Stimulated activated CD4-positive, alpha-beta T cell treated with anti-CD3 and anti-CD28 coated beads, Interleukin-1b, Interleukin-23, amount 100 ng/mL, for 48 hours (primary cell): ENCODE measurements at regions not wholly inside any gene's neighbourhood (a gene's known extent, or its start where the extent isn't known, plus 50 kb on each side); places are given as distances from the start of the nearest gene placed in this dataset.
"Not testable (repeated sequence)": the region's sequence is repeated elsewhere in the genome, so short reads cannot be mapped to it uniquely, and the experiment has no call there.

Source experiments
- DNase-seq: peaks from one replicate; pipeline ENCODE4 v3.0.0-alpha.2; 2020

DNA sequence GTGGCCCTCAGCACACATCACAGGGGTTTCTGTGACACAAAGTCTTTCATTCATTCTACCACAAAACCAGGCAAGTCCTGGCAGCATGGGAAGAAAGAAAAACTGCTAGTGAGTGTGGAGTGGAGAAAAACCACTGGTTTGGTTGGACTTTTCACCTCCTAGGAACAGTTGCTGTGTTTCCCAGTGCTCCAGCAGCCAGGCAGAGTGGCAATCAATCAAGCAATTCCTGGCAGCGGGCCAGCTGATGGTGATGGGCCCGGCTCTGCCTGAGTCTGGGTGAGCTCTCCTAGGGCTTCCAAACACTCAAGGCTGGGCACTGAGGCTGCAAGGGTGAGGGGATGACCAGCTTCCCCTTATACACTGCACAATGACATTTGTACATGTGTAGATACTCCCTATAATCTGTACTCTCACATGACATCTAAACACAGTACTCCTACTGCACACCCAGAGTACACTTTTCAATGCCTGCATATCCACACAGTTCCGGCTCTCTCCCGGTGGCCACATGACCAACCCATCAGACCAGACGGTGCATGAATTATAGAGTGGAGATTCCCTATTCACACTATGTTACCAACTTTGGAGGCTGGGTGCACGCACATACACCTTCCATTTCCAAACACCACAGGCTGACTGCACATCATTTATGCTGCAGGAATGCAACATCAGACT is 156.6 kb downstream of the UNC5CL start:
- DNase-seq = no peak

DNA sequence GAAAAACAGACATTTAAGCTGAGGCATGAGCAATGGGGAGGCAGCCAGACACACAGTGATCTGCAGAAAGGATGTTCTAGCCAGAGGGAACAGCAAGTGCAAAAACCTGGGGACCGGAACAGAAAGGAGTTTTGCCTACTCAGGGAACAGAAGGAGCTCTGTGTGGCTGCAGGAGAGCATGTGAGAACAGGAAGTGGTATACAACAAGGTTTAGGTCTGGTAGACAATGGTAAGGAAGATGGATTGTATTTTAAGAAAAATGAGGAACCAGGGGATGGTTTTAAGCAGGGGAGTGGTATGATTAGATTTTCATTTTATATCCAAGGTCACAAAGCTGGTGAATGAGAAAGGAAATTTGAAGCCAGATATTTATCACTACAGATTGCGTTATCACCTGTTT is 157.5 kb downstream of the UNC5CL start:
- no peak for DNase-seq

DNA sequence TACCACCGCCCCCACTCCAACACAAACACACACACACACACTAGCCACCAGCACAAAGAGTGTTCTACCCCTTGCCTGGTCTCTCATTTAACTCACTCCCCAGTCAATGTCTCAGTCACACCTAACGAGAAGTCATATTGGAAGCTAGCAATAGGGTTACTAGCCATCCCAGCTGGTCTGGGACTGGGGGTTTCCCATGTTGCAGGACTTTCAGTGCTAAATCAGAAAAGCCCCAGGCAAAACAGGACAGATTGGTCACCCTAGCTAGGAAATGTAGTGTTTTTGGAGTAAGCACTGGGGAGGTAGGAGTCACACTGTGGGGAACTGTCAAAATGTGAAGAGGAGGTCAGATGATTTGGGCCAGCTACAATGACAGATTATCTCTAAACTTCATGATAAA is 158.1 kb downstream of the UNC5CL start:
- DNase-seq = no peak

DNA sequence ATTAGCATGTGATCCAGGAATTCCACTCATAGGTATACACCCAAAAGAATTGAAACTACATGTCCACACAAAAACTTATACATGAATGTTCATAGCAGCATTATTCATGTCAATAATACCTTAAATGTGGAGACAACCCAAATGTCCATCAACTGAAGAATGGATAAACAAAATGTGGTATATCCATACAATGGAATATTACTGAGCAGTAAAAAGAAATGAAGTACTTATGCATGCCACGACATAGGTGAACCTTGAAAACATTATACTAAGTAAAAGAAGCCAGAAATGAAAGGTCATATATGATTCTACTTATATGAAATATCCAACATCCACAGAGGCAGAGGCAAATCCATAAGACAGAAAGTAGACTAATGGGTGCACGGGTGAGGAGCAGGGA is 159.9 kb downstream of the UNC5CL start:
- no peak for DNase-seq

DNA sequence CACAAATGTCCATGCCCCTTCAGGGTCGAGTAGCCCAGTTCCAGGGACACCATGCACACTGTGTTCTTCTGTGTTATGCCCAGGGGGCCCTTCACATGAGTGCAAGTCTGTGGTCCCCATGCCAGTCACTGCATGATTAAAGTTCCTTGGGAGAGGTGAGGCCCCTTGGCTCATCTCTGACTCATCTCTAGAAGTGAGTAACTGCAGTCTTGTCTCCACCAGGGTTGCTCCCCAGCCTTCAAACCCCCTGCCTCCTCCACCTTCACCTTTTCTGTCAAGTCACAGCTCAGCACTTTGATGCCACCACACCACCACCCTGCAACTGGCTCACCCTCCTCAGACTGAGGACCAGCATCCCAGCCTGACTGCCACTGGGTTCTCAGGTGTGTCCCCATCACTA is 161.7 kb downstream of the UNC5CL start:
- peak; percentile 72 for DNase-seq

DNA sequence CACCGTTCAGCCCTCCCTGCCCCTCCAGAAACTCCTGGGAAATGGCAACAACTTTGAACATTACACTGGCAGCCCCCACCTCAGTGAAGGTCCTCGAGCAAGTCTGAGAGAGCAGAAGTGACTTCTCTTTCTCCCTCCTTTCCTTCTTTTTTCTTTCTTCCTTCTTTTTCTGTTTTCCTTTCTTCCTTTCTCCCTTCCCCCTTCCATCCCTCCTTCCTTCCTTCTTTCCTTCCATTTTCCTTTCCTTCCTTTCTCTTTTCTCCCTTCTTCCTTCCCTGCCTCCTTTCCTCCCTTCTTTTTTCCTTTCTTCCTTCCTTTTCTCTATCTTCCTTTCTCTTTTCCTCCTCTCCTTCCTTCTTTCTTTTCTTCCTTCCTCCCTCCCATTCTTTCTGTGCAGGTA is 162.7 kb downstream of the UNC5CL start:
- DNase-seq = no peak

DNA sequence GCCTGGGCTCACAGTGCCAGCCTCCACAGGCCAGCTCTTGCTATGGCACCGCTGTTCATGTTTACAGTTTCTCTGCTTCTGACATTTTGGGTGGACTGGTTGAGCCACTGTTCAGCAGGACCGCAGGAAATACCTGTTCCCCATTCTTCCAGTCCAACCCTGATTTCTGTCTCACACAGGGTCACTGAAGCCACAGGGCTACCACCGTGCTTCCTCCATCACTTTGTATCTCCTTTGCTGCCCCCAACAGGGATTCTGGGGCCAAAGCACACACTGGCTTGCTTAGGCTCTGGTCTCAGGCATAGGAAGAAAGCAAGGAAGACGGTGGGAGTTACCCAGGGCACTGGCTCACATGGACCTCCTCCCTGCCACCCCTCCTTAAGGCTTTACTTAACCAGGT is 164.5 kb downstream of the UNC5CL start:
- no peak for DNase-seq

DNA sequence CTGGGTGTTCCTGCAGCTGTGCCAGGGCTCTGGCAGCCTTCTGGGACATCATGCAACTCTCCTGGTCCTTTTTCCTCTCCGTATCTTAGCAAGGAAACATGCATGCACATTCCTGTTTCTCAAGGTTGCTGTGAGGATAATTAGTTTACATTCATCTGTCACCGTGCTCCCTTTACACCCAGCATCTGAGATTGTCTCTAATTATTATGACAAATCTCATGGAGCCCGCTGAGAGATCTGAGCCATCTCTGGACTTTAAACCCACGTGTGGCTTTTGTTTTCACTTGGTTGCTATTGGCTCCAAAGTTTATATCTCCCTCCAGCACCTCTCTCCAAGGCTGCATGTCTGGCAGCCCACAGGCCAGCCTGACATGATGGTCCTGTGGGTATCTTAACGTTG is 167.6 kb downstream of the UNC5CL start:
- DNase-seq = no peak

DNA sequence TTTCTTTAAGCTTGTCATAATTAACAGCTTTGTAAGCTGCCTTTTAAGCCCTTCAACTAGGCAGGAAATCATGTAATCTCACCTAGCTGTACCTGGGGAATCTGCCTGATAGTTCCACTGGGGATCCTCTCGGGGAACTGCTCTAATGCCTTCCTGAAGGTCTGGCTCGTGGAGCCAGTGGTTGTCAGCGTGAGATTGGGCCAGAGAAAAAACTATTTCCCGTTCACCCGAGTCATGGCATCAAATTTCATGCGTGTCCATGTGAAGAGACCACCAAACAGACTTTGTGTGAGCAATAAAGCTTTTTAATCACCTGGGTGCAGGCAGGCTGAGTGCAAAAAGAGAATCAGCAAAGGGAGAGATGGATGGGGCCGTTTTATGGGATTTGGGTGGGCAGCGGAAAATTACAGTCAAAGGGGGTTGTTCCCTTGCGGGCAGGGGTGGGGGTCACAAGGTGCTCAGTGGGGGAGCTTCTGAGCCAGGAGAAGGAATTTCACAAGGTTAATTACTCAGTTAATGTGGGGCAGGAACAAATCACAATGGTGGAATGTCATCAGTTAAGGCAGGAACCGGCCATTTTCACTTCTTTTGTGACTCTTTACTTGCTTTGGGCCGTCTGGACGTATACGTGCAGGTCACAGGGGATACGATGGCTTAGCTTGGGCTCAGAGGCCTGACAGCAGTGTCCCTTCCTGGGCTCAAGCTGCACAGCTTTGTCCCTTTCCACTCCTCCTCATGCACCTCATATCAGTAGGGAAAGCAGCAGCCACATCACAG is 170.7 kb downstream of the UNC5CL start:
- DNase-seq = not testable (repeated sequence)

DNA sequence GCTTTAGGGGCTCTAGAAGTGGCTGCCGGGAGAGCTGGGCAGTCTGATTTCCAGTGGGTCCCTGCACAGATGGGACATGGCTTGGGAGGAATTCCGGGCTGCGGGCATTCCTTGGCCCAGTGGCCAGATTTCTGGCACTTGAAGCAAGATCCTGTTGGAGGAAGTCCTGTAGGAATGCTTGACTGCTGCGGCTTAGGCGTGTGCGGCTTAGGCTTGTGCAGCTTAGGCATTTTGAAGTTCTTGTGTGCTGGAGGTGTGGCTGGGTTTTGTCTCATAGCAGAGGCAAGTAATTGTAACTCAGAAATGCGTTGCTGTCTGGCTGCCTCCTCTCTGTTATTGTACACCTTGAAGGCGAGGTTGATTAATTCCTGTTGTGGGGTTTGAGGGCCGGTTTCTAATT is 171.5 kb downstream of the UNC5CL start:
- not testable (repeated sequence) for DNase-seq

DNA sequence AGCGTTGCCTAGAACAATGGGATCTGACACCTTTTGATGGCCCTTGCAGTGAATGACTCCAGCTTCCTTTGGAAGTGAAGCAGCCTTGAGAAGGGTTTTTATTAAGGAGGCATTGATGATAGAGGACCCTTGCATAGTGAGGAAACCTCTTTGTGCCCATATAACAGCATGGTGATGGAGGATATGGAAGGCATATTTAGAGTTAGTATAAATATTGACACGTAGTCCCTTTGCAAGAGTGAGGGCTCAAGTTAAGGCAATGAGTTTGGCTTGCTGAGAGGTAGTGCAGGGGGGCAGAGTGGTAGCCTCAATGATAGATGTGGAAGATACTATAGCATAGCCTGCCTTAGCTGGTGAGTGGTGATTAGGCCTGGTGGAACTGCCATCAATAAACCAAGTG is 173.8 kb downstream of the UNC5CL start:
- DNase-seq = not testable (repeated sequence)

DNA sequence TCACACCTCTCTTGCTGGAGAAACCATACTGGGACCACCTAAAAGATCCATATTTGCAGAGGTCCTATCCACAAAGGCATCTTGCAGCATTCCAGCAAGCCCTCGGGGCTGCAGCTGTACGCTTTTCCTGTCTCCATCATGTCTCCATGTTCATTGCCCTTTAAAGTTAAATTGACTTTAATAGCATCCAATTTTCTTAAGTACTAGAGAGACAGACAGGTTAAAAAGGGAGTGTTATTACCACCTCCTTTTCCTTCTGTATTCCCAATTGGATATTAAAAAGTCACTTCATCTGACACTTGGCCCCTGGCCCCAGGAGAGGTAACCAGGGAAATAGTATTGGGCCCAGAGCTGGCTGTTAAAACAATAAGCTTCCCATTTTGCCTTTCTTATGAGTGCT is 178.6 kb downstream of the UNC5CL start:
- no peak for DNase-seq

DNA sequence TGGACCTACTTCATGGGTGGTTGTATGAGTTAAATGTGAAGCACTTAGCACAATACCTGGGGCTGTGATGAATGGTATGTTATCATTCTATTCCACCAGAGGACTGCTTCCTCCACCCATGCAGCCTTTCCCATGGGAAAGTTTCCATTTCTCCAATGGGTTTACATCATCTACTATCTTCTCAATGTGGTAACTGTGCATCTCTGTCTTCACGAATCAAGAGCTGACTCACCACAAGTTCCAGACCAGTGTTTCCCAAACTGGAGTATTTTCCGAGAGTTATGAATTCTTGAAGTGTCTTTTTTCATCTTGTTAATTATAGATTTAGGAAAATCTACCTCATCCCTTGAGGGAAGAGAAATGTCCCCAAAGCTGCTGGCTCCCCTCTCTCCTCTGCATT is 182.8 kb downstream of the UNC5CL start:
- no peak for DNase-seq

DNA sequence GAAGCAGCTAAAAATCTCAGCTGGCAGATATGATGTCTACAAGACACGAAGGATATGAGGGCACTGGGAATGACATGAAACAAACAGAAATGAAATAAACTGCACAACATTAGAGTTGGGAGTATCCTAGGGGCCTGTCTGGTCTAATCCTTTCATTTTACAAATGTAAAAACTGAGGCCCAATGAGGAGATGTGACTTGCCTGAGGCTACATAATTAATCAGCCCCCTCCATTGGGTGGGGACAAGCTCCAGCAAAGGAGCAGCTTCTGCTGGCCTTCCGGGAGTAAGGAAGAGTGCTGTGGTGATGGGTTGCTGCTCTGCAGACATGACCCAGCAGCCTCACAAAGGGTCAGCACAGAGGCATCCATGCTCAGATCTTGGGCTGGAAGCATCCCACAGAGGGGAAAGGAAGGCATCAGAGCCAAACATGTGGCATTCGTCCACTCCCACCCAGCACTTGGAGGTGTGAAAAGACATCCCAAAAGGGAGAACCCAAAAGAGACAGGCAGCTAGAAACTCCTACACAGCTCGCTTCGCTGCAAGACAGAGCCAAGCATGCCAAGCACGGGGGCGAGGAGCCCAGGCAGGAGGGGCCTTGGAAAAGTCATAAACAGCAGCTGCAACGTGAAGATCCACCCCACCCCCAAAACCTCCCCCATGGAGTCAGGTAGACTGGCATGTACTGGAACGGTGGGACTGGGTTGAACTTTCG is 183.7 kb downstream of the UNC5CL start:
- DNase-seq = no peak

DNA sequence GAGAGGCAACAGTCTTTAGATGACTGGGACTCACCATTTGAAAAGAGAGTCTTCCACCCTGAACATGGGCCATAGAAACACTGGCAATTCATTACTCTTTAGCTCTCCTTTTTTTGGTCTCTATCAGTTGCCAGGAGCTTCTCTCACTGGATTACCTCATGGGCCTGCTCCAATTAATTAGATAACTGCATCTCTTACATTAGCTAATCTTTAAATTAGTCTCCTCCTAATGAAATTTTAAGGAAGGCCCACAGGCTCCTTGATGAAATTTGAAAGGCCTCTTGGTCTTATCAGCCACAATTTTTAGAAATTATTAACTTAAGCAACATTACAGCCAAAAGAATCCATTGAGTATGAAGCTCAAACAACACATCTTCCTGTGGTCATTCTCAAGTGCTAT is 184.4 kb downstream of the UNC5CL start:
- DNase-seq = no peak

DNA sequence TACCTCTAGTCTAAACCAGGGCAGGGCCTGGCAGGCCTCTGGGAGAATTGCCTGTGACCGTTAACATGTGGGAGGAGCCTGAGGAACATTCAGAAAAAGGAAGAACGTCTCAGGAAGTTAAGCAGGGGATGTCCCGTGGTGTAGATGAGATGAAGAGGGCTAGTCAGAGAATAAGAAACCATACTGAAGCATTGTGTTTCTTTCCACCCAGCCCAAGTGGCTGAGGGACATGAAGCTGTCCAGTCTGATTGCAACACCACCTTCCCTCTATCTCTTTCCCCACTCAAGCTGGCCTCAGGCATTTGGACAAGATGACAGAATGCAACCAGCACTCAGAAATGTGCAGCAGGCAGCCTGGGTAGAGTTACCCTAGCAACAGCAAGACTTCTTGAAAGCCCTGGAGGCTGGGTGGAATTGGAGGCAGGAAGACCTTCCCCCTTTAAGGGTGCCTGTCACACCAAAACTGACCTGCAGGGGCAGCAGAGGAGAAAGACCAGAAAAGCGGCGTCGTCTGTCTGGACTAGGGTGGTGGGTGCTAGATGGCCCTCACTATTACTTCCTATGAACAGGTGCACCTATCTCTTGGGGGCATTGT is 186.1 kb downstream of the UNC5CL start:
- peak; percentile 15 for DNase-seq

DNA sequence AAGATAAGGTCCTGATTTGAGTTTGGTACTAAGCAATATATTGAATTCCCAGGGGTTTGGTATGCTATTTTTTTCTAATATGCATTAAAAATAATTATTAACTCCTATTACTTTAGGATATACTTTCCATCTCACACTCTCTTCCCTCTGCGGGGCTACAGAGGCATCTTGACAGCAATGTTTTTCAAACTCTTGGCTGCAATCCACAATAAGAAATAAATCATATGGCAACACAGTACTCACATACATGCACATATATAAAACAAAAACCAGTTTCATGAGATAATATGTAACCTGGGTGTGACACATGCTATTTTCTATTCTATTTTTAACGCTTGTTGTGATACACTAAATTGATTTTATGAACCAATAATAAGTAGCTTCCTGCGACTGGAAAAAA is 189.5 kb downstream of the UNC5CL start:
- DNase-seq = no peak

DNA sequence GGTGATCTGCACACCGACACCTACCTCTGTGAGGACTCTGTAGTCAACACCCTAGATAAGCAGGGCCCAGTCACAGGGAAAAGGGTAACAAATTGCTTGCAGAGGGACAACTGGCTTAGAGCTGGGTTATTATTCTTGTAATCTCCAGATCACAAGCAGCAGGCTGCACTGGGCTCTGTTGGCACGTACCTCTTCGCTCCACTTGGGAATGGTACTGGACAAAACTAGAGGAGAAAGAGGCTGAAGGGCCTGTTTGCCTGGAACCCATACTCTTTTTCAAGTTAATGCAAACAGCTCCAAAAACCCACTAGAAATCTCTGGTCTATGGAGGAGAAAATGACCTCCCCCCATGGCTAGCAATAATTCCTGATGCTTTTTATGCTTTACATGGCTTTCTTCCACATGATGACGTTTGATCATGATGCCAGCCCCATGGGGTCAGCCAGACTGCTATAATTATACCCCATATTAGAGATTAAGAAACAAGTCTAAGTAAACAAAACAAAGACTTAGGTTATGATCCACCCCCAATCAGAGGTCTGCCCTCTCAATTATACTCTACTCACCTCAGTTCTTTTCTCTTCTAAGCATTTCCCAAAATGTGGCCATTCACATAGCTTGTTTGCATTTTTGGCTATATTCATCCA is 190.0 kb downstream of the UNC5CL start:
- DNase-seq = no peak

DNA sequence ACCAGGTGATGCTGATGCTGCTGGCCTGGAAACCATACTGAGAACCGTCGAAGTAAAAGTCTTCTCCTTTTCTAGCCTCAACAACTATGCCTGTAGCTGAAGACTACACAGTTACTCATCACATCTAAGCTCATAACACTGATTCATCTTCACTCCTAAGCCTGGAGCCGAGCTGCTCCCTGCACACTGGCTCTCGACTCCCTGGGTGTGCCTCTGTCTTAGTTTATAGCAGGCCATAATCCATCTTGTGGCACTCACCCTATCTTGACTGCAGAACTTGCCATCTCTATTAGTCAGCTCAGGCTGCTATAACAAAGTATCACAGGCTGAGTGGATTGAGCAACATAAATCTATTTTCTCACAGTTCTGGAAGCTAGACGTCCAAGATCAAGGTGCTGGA is 191.0 kb downstream of the UNC5CL start:
- no peak for DNase-seq

DNA sequence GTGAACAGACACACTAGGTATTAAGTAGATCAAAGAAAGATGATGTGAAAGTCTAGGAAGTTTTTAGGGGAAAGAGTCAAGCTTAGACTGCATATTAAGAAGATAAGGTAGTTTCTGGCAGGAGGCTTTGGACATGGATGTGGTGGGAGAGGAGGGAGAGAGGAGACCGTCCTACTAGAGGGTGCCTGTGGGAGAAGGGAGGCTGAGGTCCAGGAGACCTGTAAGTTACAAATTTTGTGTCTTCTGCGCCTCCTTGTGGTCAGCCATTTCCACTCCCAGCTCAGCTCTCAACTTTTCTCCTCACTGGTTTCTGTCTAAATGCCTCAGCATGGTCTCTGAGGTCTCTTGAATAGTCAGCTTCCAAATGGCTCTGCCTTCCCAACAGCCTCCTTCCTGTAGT is 193.5 kb downstream of the UNC5CL start:
- peak; percentile 4 for DNase-seq

DNA sequence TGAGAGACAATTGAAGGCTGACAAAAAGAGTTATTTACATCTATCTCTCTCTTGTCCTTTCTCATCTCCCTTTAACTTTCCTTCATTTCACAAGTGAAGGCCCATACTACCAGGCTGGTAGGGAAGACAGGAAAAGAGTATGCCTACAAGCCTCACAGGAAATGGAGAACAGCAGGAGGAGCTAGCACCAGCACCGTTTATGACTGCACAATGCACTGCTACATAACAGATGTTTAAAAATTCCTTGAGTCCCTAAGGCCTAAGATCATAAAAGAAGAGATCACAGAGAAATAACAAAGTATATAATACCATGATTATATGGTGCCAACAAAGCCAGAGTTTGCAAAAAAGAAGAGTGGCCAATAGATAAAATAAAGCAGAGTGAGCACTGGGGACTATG is 194.8 kb downstream of the UNC5CL start:
- no peak for DNase-seq

DNA sequence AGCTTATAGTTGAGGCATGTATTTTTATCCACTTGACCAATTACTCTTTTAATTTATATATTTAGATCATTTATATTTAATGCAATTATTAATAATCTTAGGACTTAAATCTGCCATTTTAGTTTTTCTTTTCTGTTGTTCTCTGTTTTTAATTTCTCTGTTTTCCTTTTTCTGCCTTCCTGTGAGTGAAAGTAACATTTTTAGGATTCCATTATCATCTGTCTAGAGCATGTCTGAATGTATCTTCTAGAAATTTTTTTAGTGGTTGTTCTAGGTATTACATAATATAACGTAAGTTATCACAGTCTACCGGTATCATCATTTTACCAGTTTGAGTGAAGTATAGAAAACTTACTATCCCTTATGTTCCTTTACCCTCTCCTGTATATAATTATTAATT is 197.3 kb downstream of the UNC5CL start:
- no peak for DNase-seq

DNA sequence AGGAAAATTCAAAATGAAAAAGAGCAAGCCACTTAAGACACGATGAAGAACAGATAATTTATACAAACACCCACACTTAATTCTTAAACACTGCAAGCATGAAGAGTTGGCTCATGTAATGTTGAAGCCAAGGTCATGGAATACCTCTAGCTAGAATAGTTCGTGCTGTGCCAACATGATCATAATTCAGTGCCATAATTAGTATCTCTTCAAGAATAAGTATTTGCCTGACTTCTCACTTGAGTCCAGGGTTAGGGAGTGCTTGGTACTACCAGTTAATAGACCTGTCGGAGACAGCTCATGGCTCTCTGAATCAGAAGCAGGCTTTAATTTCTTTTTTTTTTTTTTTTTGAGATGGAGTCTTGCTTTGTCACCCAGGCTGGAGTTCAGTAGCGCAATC is 206.3 kb downstream of the UNC5CL start:
- DNase-seq = no peak
